GM20431 (cell line): ENCODE measurements at regions not wholly inside any gene's neighbourhood (a gene's known extent, or its start where the extent isn't known, plus 50 kb on each side); places are given as distances from the start of the nearest gene placed in this dataset.
"Not testable (repeated sequence)": the region's sequence is repeated elsewhere in the genome, so short reads cannot be mapped to it uniquely, and the experiment has no call there.

Source experiments
- in situ Hi-C: fragments of 300-500 bp; cut with MseI, MboI; formaldehyde crosslinking; loops from one replicate; pipeline ENCODE4 v1.15.0; 2020; ENCODE audit warnings: low sequenced_read_pairs; ENCODE audit not compliant: unreplicated experiment

DNA sequence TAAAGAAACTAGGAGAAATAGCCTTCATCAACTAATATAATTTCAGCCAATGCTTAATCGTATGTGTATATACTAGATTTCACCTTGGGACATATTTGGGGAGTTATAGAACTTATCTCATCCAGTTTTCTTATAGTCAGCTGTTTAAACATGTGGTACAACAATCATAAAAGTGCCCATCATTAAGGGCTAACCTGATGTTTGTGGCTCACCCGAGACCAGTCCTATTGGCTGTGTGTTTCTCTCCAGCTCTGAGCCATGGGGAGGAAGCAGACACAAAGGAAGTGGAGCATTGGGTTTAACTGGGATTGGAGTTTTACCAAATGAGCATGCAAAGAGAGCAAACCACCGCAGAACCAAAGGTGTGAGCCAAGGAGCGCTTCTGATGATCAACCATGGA lies 114.3 kb upstream of the KLF12 start:
- in situ Hi-C loops = no loop called here

GRCh38 chr13:74246487-74246886 lies 112.3 kb upstream of the KLF12 start:
- in situ Hi-C loops = no loop called here

DNA sequence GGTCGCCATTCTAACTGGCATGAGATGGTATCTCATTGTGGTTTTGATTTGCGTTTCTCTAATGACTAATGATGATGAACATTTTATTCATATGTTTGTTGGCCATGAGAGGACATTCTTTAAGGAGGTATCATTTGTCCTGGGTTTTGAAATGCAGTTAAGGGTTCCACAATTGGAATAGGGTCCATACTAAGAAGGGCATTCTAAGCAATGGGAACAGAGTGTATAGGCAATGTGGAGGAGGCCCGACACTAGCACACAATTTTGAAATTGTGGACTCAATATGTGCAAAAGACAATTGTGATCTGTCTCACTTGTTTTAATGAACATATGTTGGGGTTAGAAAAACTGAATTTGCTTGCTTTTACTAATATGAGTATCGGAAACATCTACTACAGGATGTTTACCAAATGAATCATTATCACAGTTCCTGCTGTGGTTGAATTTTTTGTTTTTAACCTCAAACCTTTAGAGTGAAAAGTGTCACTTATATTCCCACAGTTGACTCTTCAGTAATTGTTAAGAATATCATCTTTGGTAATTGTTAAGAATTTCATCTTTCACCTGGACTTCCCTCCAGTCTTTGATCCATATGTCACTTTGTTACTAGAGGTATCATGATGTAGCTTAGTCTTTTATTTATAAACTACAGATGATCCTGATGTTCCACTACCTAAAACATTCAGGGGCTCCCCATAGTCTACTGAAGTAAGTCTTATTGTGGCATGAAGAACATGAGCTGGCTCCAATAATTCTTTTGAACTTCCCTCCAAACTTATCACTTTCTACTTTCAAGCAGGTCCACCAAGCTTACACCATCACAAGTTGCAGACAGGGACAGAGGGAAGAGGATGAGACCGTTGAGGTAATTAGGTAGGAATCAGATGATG lies 109.7 kb upstream of the KLF12 start:
- in situ Hi-C loops = no loop called here

- in situ Hi-C loops = not testable (repeated sequence)
These were observed 107.1 kb upstream of the KLF12 start for GRCh38 chr13:74241343-74241742.

DNA sequence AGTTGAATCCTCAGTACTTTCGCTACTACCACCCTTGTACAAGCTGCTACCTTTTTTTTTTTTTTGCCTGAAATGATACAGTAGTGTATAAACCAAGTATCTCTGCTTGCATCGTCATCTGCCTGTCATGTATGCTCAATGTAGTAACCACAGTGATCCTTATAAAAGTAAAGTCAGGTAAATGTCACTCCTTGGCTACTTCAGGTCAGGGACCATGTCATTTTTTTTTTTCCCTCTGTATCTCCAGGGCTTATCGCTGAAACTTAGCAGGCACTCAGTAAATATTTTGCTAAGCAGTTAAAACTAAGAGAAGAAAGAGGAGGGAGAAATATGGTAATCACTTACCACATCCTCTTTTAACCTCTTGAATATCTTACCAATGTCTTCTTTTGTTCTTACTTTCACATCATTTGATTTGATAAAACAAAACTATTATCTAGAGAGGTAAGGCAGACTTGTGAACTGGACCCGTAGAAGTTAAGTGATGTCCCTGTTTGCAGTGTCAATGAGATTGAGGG lies 96.8 kb upstream of the KLF12 start:
- in situ Hi-C loops = no loop called here

DNA sequence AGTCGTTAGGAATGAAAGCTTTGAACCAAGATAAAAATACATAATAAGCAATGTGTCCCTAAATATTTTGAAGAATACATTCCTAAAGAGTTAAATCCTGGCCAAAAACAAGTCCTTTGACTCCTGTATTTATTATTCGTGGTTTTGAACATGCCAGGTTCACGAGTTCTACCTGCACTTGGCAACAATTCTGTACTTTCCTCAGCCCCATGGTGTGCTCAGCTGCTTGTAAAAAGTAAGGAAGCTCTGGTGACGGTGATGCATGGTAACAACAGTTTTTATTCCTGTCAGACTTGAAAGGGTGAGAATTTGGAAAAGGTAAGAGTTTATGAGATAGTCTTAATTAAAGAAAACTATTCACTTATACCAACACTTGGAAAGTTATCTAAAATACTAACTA lies 95.0 kb upstream of the KLF12 start:
- in situ Hi-C loops = no loop called here

DNA sequence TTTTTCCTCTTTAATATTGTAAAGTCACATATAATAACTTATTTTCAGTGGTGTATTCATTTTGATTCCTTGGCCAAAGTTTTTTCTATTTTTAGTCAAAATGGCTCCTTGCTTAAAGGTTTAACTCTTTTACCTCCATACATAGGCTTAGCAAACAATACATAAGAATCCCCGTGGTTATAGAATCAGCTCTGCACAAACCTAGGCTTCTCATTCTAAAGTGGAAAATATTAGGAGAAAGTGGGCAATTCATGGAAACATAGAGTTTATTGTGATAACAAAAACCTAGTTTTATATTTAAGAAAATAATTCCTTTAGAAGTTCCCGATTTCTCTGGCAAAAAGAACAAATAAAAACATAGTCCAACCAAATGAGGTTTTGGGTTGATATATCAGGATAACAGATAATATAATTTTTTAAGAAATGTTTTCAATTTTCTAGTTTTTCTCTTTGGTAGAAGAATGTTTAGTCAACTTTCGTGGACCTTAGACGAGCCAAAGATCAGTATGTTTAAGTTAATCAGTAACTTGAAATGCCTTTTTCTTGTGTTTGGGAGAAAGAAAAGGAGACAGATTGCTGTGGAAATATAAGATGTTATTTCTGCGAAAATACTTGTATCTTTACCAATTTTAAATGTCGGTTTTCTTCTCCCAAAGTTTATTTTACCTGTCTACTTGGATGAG lies 93.4 kb upstream of the KLF12 start:
- in situ Hi-C loops = no loop called here

GRCh38 chr13:74226791-74227475 lies 92.7 kb upstream of the KLF12 start:
- in situ Hi-C loops = no loop called here

DNA sequence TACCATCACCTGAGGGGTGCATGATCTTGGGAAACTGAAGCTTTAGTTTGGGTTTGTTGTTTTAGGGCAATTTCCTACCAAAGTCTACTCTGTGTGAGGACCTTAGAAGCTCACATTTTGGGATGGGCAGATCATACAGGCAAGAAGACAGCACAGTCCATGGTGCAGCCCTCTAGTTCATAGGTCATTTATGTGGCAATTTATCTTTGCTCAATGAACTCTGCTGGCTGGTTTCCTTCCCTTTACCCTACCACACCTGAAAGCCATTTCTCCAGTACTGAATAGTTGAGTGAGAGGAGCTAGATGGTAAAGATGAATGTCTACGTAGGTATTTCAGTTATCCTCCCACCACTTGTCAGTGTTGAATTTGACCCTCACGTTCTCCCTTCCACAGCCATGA lies 87.5 kb upstream of the KLF12 start:
- in situ Hi-C loops = no loop called here

DNA sequence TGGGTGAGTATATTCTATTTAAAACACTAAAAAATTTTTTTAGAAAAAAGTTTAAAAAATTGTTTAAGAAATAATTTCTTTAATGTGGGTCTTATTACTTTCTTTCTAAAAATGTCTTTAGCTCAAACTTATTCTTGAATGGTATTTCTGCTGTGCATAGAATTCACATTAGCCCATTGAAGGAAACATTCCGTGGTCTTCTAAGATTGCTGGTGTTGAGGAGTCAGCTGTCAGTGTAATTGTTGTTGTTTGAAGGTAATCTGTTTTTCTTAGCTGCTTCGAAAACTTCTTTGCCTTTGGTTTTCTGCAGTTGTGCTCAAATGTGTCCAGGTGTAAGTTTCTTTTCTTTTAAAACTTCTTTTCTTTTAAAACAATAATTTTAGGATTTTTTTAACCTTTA lies 85.4 kb upstream of the KLF12 start:
- in situ Hi-C loops = no loop called here

DNA sequence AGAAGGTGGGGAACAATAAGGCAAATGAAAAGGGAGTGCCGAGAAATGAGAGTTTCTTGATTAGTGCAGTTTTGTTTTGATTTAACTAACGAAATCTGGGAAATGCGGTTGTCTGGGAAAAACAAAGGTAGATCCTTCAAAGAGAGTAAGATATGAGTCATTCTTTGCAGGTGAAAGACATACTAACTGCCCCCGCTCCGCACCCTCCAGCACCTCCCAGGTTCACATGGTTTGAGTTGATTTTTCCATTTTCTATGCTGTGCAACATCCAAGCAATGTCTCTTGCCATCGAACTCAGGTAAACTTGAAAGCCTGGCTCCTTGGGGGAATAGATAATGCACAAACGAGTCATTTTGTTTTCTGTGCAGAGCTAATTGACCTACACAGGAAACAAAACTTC lies 84.1 kb upstream of the KLF12 start:
- in situ Hi-C loops = no loop called here

DNA sequence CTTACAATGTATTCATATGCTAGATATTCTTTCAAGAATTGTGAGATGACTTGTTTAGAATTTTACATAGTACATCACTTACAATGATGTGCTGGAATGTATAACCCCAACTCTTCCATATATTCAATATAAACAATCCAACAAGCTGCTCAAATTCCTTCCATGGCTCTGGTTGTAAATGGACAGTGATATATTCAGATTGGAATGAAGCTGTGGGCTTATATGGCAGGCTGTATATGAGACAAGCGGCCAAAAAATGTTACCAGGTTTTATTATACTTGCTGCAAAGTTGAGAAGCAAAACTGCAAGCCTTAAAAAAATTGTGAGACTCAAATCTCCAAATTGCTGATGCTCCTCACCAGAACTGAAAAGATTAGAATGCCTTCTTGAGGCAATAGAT lies 83.6 kb upstream of the KLF12 start:
- in situ Hi-C loops = no loop called here

GRCh38 chr13:74215420-74215819 lies 81.2 kb upstream of the KLF12 start:
- in situ Hi-C loops = no loop called here

DNA sequence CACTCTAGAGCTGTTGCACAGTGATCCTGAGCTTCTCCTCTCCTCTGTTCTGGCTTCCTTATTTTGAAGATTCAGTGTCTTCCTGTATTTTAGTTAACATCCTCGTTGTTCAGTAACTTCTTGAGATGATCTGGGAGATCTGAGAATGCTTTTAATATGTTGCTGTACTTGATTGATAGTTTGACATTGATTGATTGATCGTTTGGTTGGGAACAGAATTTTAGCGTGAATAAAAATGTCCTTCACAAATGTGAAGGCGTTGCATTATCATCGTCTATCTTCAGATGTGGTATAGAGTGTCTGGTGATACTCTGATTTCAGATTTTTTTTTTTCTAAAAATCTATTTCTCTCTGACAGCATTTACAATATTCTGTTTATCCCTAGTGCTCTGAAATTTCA lies 80.1 kb upstream of the KLF12 start:
- in situ Hi-C loops = no loop called here

DNA sequence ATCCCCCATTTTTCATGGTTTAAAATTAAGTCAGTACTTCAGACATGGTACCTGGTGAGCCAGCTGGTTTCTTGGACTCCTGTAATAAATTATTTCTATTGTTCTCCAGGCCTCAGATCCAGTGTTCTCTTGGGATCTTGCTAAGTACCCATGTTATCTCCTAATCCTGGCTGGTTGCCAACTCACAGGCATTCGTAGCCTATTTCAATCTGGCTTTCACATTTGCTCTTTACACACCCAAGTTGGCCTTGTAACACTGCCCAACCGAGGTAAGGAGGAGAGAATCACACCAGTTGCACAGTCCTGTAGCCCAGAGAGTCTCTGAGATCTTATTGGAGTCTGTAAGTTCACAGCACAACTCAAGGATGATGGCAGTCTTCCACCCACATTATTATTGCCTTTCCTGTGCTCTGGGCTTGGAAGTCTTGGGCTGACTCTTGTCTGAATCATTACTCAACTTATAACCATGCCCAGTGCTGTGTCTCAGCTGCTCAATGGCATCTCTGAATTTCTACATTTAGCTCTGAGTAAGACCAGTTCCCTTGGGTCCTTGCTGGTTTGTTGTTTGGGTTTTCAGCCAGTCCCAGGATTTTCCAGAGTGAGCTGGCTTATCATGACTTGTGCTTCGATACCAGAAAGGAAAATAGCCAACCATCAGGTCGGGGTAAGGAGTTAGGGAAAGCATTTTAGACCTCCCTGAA lies 76.6 kb upstream of the KLF12 start:
- in situ Hi-C loops = no loop called here

- in situ Hi-C loops = no loop called here
These were observed 72.7 kb upstream of the KLF12 start for GRCh38 chr13:74206855-74207254.

DNA sequence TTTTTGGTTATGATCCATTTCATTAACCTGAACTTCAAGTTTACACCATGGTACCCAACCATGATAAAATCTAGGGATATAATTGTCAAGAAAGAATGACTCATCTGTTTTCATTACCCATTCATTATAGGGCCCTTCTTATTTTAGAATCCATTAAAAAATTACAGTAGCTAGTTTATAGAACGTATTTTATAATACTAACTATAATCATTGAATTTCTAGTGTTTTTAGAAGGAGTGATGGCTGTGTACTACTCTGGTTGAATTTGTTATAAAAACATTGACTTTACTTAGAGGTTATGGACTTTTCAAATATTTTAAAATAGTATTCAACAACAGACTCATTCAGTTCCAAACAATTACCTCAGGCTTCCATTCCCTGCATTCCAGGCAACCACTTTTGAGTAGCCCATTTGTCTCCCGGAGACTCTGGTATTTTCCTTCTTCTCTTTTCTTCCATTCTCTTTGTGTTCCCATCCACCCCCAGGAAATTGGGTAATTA lies 71.9 kb upstream of the KLF12 start:
- in situ Hi-C loops = no loop called here

- in situ Hi-C loops = no loop called here
These were observed 71.1 kb upstream of the KLF12 start for GRCh38 chr13:74205313-74205690.

DNA sequence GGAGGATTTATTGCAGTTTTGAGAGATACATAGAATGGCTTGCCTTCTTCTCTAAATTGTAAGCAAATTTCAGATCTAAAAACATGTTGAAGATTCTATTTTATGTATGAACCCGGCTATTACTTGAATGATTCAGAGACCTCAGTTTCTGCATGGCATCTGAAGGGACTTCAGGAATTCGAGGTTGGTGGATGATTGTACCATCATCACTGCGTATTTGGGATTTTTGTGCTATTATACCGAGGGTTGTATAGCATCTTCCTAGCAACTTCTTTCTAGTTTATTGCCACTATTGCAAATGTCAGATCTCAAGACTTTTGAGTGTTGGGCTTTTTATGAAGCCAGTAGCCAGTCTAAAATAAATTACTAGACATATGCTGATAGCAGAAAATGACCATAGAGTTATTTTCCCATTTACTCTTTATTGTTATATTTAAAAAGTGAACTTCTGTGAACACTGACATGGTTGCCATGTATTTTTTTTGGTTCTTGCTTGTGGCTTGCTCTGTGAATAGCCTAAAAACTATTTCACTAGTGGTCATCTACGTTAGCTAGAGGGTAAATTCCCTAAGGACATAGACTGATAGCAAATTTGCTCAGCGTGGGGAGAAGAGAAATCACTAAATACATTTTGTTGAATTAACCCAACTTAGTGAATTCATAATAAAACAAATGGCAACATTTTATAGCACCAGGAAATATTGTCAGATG lies 70.6 kb upstream of the KLF12 start:
- in situ Hi-C loops = no loop called here

DNA sequence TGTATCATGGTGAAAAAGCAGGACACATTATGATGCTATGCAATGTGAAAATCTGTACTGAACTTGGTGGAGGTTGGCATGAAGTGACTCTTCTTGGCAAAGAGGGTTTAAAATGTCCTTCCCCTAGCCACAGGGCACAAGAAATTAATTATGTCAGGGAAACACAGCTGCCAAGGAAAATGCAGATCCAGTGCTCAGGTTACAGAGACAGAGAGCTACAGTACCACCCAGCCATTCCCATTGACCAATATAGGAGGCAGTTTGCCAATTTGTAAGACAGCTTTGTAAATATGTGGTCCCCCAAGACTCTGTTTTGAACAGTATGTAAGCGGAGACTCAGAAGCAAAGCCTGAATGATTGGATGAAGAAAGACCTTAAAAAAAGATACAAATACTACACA lies 69.4 kb upstream of the KLF12 start:
- in situ Hi-C loops = no loop called here
